Right lung (tissue), 2 donors: ENCODE measurements at regions not wholly inside any gene's neighbourhood (a gene's known extent, or its start where the extent isn't known, plus 50 kb on each side); places are given as distances from the start of the nearest gene placed in this dataset.
"Not testable (repeated sequence)": the region's sequence is repeated elsewhere in the genome, so short reads cannot be mapped to it uniquely, and the experiment has no call there.

ENCODE experiments used
- DNase-seq, 2 donors: peaks; one replicate each; pipeline ENCODE4 v3.0.0-alpha.2; 2013

GRCh38 chr20:12581644-12582289 lies 427.0 kb upstream of the SPTLC3 start:
- DNase-seq: peak; percentile 39 to 55

- DNase-seq: not testable (repeated sequence)
Measured at GRCh38 chr20:12582710-12583109, 426.1 kb upstream of the SPTLC3 start.

- DNase-seq: no peak
Measured at GRCh38 chr20:12591949-12592470, 416.8 kb upstream of the SPTLC3 start.

- no peak for DNase-seq
Measured at GRCh38 chr20:12592756-12593155, 416.0 kb upstream of the SPTLC3 start.

GRCh38 chr20:12593342-12593873 lies 415.4 kb upstream of the SPTLC3 start:
- no peak for DNase-seq

GRCh38 chr20:12594410-12595088 lies 414.2 kb upstream of the SPTLC3 start:
- DNase-seq: no peak

- no peak for DNase-seq
Measured at GRCh38 chr20:12595841-12596240, 412.9 kb upstream of the SPTLC3 start.

- no peak for DNase-seq
Measured at GRCh38 chr20:12596863-12597262, 411.9 kb upstream of the SPTLC3 start.

GRCh38 chr20:12597551-12597950 lies 411.2 kb upstream of the SPTLC3 start:
- no peak for DNase-seq

- no peak for DNase-seq
Measured at GRCh38 chr20:12598894-12599293, 409.9 kb upstream of the SPTLC3 start.

GRCh38 chr20:12599494-12599893 lies 409.3 kb upstream of the SPTLC3 start:
- DNase-seq: no peak

- no peak for DNase-seq
Measured at GRCh38 chr20:12605751-12606150, 403.0 kb upstream of the SPTLC3 start.

- no peak for DNase-seq
Measured at GRCh38 chr20:12610871-12611270, 397.9 kb upstream of the SPTLC3 start.

GRCh38 chr20:12614764-12615163 lies 394.0 kb upstream of the SPTLC3 start:
- no peak for DNase-seq

GRCh38 chr20:12617076-12617475 lies 391.7 kb upstream of the SPTLC3 start:
- DNase-seq: no peak

- no peak for DNase-seq
Measured at GRCh38 chr20:12623870-12624269, 384.9 kb upstream of the SPTLC3 start.

- no peak for DNase-seq
Measured at GRCh38 chr20:12627485-12627884, 381.3 kb upstream of the SPTLC3 start.

- no peak for DNase-seq
Measured at GRCh38 chr20:12638633-12639312, 370.0 kb upstream of the SPTLC3 start.

GRCh38 chr20:12640251-12640650 lies 368.5 kb upstream of the SPTLC3 start:
- no peak for DNase-seq

- no peak for DNase-seq
Measured at GRCh38 chr20:12641619-12642018, 367.2 kb upstream of the SPTLC3 start.

- no peak for DNase-seq
Measured at GRCh38 chr20:12644461-12644860, 364.3 kb upstream of the SPTLC3 start.

- DNase-seq: no peak
Measured at GRCh38 chr20:12649234-12649633, 359.5 kb upstream of the SPTLC3 start.

- DNase-seq: no peak
Measured at GRCh38 chr20:12653642-12654041, 355.1 kb upstream of the SPTLC3 start.
